ENCODE measurements at regions not wholly inside any gene's neighbourhood (a gene's known extent, or its start where the extent isn't known, plus 50 kb on each side); places are given as distances from the start of the nearest gene placed in this dataset.
"Not testable (repeated sequence)": the region's sequence is repeated elsewhere in the genome, so short reads cannot be mapped to it uniquely, and the experiment has no call there.

DNA sequence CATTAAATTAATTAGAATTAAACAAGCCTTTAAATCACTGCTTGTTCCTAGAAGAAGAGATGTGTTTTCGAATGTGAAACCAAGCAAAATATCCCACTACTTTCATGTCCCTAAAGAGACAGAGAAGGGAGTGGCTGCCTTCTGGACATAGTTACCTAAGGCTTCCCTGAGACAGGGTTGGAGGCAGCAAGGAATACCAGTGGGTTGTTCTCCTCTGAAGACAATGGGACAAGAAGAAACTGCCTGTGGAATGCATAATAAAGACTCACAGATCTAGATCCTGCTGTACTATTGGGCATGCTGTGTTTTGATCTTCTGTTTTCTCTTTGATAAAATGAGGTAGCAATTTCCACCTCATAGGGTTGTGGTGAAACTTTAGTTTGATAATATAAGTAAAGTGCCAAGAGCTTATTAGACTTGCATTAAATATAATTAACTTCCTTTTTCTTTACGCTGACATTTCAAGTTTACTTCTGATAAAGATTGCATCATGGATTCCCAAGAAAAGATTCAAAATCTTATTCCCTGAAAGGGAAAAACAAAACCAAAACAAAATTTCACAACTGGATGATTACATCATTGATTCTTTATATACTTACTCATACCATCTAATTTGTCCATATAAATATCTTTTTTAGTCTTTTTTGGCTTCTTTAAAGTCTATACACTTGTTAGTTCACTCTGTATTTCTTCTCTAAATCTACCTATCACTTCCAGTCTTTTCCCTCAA, 621.3 kb downstream of the ETS1 start:
- no peak for DNase-seq (ENCODE audit: low spot score)

DNA sequence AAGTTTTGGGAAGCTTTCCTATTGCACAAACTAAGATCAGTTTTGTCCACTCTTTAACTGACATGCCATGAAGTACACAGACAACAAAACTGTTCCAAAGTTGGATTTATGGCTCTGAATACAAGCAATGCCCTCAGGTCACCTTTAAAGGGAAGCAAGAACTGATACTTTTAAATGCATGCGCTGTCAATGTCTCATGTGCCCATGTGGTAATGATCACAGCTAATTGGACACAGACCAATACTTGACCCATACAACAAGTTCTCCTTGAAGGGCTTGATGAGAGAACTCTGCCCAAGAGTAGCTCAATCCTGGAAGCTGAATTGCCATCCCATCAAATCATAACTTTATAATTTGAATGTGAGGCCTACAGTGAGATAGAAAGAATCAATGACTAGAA, 624.9 kb downstream of the ETS1 start:
- no peak for DNase-seq (ENCODE audit: low spot score)

DNA sequence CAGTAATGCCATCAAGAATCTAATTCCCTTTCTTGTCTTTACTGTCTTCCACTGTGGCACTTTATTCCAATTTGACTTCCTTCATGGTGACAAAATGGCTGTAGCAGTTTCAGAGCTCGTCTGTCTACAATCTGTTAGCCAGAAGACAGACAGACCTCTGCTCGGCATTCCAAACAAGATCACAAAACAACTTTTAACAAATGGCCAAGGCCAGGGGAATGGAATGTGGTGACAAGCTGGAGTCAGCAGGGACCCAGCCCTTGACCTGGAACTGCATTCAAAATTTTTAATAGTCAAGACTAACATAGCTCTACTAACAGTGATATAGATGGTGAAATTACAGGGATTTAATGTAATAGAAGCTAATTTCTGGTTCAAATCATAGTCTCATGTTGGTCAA, 637.2 kb downstream of the ETS1 start:
- DNase-seq (ENCODE audit: low spot score) = no peak

DNA sequence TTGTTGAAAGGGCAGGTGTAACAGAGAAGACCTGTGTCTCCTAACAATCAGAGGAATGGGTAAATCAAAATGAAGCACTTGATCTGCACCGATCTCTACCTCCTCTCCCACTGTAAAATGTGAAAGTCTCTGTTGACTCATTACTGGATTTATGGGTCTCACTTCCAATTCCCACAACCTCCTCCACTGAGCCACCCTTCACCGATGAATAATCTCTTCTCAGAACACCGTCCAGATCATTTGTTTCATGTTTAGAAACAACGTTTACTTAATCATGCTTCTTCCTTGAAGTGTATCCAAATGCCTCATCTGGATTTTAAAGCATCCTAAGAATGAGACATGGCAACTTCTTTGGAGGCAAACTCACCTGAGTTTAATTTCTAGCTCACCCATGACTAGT, 643.6 kb downstream of the ETS1 start:
- no peak for DNase-seq (ENCODE audit: low spot score)

DNA sequence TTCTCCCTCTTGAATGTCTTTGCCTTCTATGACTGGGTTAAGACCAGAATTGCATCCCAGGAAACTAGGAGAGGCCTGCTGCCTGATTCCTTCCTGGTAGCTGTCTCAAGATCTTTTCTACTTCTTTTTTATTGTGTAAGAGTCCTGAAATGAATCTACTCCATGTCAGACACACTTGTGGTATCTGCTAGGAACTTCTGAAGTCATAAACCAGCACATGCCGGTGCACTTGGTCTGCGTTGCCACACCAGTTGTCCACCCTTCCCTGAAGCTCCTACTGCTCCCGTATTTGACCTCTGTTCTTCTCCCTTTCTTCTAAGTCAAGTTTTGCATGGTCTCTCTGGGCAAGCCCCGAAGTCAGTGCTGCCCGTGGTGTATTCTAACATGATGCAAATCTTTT, 644.2 kb downstream of the ETS1 start:
- no peak for DNase-seq (ENCODE audit: low spot score)

DNA sequence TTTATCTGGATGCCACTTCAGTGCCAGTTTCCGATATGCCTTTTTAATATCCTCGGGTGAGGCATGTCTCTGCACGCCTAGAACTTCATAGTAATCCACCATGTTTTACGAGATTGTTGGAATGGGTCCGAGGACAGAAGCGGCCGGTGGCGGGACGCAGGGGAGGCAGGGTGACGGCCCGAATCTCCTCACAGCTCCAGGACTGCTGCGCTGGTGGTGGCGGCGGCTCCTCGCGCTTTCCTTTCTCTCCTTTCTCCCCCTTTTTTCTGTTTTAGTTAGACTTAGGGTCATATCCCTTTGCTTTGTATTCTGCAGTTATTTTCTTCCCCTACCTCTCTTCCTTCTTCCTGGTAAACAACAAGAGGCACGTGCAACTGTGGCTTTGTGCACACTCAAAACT, 645.8 kb downstream of the ETS1 start:
- DNase-seq (ENCODE audit: low spot score) = not testable (repeated sequence)

DNA sequence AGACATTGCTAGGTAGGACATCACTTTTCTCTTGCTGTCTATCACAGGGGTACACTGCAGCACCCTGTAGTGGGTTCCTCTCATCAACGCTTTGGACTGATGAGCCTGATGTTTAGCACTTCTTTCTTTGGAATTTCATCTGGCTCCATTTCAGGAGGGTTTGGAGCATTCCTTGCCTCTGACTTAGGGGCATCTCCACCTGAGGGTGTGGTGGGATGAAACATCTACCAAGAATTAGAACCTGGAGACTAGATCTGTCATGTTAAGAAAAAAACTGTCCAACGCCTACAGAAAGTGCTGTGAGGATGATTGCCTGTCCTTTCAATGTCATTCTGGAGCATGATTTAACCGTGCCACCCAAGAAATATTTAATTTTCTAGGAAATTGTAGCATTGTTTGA, 648.4 kb downstream of the ETS1 start:
- DNase-seq (ENCODE audit: low spot score) = no peak

DNA sequence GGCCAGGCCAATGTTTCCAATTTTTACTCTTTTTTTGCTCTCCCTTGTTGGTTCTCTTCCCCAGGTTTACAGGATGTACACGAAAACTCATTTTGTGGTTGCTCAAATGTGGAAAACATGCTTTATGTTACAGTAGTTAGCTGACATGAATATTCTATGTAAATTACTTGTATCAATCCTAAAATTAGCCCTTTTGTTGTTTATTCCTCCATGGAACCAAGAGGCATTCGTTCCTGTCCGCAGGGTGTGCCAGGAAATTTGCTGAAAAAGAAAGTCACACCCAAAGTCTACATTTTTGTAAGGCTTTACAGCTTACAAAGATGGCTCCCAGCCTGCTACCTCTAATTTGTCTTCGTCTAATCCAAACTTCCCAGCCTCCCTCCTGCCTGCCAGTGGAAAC, 652.3 kb downstream of the ETS1 start:
- no peak for DNase-seq (ENCODE audit: low spot score)

DNA sequence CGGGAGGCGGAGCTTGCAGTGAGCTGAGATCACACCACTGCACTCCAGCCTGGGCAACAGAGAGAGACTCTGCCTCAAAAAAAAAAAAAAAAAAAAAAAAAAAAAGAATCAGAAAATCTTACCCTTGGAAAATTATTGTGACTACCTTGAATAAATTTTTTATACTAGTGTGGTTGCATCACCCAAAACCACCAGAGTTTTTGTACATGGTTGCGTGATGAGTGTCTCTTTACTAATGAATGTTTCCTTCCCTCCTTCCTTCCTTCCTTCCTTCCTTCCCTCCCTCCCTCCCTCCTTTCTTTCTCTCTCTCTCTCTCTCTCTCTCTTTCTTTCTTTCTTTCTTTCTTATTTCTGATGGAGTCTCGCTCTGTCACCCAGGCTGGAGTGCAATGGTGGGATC, 653.4 kb downstream of the ETS1 start:
- not testable (repeated sequence) for DNase-seq (ENCODE audit: low spot score)

DNA sequence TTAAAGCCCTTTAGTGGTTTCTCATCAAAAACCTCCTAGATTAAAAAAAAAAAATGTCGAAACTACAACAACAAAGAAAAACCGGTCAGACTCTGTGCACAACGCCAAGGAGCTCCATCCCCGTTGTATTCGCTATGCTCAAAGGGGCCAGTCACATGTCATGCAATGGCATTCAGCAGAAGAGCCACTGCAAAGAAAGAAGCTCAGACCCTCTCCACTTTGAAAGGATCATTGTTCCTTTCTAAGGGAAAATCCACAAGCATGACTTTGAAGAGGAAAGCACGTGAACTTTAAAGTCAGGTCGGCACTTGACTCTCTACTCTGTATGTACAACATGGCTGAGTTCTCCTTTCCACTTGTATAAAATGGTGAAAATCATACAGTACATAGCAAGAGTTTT, 655.6 kb downstream of the ETS1 start:
- DNase-seq (ENCODE audit: low spot score) = no peak

DNA sequence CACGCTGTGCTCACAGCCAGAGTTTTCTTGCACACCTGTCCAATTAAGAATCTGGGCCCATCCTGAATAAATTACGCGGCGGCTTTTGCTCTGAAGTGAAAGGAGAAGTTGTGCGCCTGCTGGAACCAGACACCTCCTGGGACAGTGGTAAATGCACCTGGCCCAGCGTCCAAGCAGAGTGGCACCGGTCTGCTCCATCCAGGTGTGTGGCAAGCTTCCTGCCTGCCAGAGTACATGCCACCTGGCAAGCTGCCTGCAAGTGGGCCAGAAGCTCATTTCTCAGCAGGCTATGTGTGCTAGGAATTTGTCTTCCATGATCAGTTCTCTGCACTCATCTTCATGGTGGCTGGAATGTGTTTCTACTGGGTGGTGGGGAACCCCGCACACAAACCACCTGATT, 660.6 kb downstream of the ETS1 start:
- DNase-seq (ENCODE audit: low spot score) = no peak

DNA sequence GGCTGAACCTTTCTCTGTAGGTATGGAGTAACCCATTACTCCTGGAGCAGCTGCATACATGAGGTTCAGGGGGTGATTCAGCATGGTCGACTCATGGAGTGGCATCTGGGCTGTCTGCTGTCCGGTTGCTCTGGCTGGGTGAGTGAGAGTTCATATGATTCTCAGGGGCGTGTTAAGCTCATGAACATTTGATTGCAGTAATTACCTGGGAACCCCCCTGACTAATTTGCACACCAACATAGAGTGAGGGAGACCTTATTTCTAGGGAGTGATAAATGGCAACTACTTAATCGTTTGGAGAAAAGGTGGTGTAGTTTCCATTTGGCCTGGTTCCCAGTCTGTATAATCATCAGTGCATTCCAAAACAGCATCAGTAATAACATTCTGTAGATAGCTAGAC, 661.9 kb downstream of the ETS1 start:
- DNase-seq (ENCODE audit: low spot score) = no peak

DNA sequence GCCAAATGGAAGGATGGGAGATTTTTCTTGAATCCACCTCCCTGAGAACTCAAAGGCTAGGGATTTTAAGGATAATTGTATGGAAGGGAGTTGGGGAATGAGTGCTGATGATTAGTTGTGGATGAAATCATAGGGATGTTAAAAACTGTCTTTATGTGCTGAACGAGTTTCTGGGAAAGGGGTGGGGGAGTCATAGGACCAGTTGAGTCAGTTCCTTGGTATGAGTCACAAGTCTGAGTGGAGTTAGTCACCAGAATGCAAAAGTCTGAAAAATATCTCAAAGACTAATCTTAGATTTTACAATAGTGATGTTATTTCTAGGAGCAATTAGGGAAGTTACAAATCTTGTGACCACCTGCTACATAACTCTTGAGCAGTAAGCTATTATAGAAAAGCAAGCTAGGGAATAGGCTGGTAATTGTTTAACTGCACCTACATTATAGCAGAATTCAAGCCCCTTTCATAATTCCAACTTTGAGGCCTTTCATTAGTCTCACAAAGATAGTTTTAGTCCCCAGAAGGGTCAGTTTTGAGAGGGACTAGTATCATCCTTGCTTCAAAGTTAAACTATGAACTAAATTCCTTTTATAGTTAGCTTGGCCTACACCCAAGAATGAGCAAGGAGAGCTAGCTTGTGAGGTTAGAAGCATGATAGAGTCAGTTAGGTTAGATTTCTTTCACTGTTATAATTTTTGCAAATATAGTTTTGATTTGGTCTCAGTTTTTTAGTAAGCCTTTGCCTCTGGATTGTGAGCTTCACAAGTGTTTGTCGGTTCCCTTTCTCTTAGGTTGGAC, 668.0 kb downstream of the ETS1 start:
- DNase-seq (ENCODE audit: low spot score) = no peak

DNA sequence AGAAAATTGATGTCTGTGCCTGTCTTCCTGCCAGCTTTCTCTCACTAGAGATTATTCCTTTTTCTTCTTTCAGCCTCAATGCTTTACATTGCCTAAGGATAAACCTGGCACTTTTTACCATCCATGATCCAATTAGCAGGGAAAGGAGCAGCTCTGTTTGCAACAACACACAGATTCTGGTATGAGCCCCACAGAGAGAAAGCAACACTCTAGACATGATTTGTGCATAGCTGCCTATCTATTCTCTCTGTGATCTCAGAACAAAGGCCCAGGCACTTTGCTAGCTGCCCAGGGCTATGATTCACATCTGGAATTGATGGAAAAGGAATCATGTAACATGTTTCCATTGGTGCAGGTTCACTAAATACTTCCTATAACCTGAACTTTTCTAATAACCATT, 685.0 kb downstream of the ETS1 start:
- DNase-seq (ENCODE audit: low spot score) = no peak

DNA sequence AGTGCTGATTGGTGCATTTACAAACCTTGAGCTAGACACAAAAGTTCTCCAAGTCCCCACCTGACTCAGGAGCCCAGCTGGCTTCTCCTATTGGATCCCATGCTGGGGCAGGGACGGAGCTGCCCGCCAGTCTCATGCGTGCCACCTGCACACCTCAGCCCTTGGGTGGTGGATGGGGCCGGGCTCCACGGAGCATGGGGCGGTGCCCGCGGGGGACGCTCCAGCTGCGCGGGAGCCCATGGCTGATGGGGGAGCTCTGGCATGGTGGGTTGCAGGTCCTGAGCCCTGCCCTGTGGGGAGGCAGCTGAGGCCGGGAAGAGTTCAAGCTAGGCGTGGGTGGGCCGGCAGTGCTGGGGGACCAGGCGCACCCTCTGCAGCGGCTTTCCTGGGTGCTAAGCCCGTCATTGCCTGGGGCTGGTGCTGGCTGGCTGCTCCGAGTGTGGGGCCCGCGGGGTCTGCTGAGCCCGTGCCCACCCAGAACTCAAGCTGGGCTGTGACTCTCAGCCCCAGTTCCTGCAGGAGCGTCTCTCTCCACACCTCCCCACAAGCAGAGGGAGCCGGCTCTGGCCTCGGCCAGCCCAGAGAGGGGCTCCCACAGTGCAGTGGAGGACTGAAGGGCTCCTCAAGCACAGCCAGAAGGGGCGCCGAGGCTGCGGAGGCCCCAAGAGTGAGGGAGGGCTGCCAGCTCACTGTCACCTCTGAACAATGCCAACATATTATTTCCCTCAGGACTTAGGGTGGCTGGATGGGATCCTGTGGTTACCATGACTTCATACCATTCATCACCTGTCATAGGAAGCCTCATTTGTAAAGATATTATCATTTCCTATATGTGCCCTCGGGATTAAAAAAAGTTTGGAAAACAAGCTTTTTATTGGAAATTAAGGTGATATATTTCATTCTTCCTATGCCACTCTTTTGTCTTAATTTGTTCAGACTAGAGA, 688.7 kb downstream of the ETS1 start:
- DNase-seq (ENCODE audit: low spot score) = no peak

DNA sequence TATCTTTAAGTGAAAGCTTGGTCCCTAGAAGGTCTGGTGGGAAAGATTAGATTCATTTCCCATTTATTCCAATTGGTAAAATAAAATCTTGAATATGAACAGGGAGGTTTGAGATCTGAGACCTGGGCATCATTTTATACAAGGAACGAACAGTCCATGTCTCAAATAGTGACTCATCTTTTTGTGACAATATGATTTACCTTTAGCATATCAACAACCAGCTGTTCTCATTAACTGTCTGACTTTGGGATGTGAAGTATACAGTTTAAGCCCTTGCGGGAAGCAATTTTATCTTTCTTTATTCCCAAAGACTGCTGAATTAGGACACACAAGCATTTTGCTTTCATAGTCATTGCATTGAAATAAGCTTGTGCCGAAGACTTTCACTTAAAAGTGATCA, 691.6 kb downstream of the ETS1 start:
- no peak for DNase-seq (ENCODE audit: low spot score)

DNA sequence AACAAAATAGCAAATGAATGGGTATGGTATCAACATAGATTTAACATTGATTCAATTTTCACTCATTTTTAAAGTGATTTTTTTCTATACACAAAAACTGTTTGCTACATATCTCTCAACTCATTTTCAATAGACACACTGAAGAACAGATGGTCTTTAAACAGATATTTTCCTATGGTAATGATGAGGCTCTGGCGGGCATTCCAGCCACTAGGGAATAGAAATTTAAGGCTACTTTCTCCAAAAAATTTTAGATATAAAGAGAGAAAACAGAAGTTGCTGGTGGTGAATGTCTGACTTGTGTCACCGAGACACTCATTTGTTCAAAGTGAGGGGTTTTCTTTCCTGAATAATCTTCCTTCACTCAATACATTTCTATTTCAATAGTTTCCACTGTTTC, 693.0 kb downstream of the ETS1 start:
- DNase-seq (ENCODE audit: low spot score) = no peak

DNA sequence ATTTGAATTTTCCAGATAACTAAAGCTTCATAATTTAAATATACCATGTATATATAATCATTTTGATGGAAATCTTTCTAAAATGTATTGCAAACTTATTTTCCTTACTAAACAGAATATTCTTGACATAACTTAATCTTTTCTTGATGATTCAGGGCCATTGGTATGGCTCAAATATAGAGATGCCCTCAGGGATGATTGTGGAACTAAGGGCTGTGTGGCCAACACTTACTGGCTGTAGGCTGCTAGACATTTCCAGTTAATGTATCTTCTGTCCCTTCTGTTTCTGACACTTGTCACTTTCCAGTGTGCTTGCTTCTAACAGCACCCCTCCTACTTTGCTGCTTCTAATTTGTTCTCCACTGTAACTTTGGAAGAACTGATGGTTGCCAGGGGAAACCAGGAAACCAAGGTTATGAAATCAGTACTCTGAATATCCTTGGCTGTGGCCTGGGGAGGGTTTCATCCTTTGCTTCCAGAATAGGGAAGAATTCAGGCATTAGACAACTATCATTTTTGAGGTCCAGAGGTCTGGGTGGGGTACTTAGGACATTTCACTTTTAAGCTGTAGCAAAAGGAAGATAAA, 697.2 kb downstream of the ETS1 start:
- peak; percentile 5 for DNase-seq (ENCODE audit: low spot score)

DNA sequence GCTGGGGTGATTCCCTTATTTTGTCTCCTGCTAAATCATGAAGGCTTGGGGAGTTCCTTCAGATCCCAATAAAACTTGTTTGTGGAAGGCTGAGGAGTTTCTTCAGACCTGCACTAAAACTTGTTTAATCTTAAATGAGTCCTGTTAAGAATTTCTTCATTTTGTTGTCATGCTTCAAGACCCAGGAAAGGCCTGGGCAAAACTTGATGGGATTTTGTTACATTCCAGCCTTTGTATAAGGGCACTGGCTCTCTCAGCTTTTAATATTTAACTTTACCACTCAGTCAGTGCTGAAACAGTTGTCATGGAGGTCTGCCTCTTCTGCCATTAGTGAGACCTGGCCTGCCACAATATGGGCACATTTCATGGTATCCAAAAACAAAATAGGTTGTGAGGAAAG, 699.0 kb downstream of the ETS1 start:
- DNase-seq (ENCODE audit: low spot score) = no peak

DNA sequence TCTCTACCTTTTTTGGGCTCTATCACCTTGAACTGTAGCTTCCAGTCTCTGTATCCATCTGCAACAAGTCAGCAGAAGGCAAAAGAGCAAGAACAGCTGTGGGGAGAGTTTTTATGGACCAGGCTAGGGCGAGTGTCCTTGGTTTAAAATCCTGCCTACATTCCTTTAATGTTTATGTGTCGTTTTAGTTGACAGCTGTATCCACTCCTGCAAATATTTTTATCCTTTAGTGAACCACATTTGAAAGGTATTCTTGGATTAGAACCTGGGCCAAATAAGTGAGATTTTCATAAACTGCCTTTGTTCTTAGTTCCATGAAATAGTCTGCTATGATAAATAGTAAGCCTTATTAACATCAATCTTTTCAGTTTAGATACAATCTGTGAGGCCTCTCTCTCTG, 712.2 kb downstream of the ETS1 start:
- no peak for DNase-seq (ENCODE audit: low spot score)

DNA sequence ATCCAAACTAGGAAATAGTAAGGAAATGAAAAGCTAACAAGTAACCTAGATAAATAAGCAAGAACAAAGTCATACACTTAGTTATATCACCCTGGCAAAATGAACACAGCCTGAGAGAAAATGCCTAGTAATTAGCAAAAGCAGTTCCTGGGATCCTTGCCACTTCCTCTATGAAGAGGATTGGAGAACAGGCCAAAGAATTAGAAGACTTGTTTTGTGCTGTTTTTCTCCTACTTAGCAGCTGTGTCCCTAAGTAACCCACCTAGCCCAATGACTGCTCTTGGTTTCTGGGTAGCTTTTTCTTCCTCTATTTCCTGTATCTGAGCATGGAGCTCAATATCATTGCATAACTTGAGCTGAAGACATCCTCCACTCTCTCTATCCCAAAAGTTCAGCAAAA, 713.9 kb downstream of the ETS1 start:
- no peak for DNase-seq (ENCODE audit: low spot score)

DNA sequence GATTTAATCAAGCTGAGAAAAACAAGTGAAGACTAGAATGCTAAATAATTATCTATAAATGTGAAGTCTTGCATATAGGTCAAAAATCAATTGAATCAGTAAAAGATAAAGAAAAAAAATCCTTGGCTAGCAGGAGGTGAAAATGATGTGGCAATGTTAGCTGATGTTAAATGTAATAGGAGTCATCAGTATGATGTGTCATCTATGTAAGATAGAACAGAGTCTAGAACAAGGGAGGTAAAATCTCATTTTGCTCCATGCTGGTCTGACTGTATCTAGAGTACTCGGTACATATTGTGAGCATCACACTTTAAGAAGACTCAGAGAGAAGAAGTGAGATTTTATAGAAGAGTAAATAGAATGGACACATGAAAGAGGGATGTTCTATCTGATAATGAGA, 721.2 kb downstream of the ETS1 start:
- DNase-seq (ENCODE audit: low spot score) = no peak
